ENCODE measurements at regions not wholly inside any gene's neighbourhood (a gene's known extent, or its start where the extent isn't known, plus 50 kb on each side); places are given as distances from the start of the nearest gene placed in this dataset.

DNA sequence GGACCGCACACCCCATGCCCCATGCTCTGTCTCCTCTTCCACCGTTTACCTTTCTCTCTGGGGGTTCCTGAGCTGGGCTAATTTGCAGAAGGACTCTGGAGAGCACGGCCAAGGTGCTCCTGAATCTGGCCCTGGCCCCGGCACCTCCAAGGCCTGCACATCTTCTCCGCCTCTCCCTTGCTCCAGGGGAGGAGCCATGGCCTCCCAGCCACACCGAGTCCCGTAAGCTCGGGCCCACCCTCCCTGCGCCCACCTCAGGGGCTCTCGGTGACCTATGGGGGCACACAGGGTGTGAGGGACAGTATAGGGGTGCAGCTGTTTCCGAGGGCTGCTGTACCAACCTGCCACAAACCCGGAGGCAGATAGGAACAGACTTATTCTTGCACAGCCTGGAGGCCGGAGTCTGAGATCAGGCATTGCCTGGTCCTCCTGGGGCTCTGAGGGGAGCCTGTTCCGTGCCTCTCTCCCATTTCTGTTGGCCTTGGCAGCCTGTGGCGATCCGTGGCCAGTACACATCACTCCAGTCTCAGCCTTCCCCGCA is 127.3 kb upstream of the GPC1 start:
- TF ChIP-seq CTCF (IDR thresholded peaks at IDR 0.05), result no peak
- TF ChIP-seq POLR2A (IDR thresholded peaks at IDR 0.05), result no peak
- TF ChIP-seq EP300 (IDR thresholded peaks at IDR 0.05), result no peak
